Heart left ventricle (tissue), 16 donors: ENCODE measurements at regions not wholly inside any gene's neighbourhood (a gene's known extent, or its start where the extent isn't known, plus 50 kb on each side); places are given as distances from the start of the nearest gene placed in this dataset.

Experiments
- ATAC-seq, 4 donors: fragments of 200-7000 bp; cut with Tn5 transposase; one replicate each; pipeline ENCODE4 v1.9.1; 2020 to 2022; ENCODE audit warnings: moderate library complexity in 4 of 4, mild to moderate bottlenecking in 3 of 4, moderate number of reproducible peaks in 1 of 4
- DNase-seq, 5 donors: peaks; one replicate each; pipeline ENCODE4 v3.0.0-alpha.2; 2020
- H3K27ac ChIP-seq, 12 donors: fragments of 200-600 bp; sonication (generic) in 4 of 12; one replicate each; pipeline versions ENCODE4 v1.5.0 to v1.8.0; 2016 to 2022; ENCODE audit warnings: mild to moderate bottlenecking in 2 of 12
- H3K27me3 ChIP-seq, 9 donors: fragments of 200-600 bp; sonication (generic) in 2 of 9; one replicate each; pipeline versions ENCODE4 v1.5.1 to v1.8.0; 2016 to 2022; ENCODE audit warnings: mild to moderate bottlenecking in 3 of 9
- H3K36me3 ChIP-seq, 9 donors: fragments of 200-600 bp; sonication (generic) in 2 of 9; one replicate each; pipeline versions ENCODE4 v1.5.0 to v1.8.0; 2018 to 2022; ENCODE audit warnings: mild to moderate bottlenecking in 2 of 9
- H3K4me1 ChIP-seq, 12 donors: fragments of 200-600 bp; sonication (generic) in 4 of 12; one replicate each; pipeline versions ENCODE4 v1.5.0 to v1.8.0; 2016 to 2022; ENCODE audit warnings: mild to moderate bottlenecking in 3 of 12
- H3K4me3 ChIP-seq, 12 donors: fragments of 200-600 bp; sonication (generic) in 4 of 12; one replicate each; pipeline versions ENCODE4 v1.5.0 to v1.8.0; 2017 to 2022; ENCODE audit warnings: mild to moderate bottlenecking in 9 of 12, moderate library complexity in 4 of 12
- H3K9me3 ChIP-seq, 12 donors: fragments of 200-600 bp; sonication (generic) in 4 of 12; one replicate each; pipeline versions ENCODE4 v1.5.0 to v1.8.0; 2016 to 2022; ENCODE audit warnings: mild to moderate bottlenecking in 1 of 12
- POLR2A ChIP-seq, 2 donors: fragments of 450-650 bp; IDR thresholded peaks; one replicate each; pipeline ENCODE4 v1.6.1; 2017; ENCODE audit warnings: antibody characterized with exemption in 2 of 2, mild to moderate bottlenecking in 2 of 2, moderate library complexity in 2 of 2
- WGBS, 4 donors: extraction: QIAGEN DNeasy Blood & Tissue Kit in 2 of 4; methylation state at CpG; one replicate each; pipeline versions ENCODE4 v1.1.5 to v1.1.7; 2013 to 2018; 5-methylcytosine and 5-hydroxymethylcytosine counted together
- intact Hi-C, 10 donors: fragments of 100-400 bp; cut with DNase I; formaldehyde crosslinking; loops; one replicate each; pipeline versions ENCODE4 v1.11.1 to v1.14.2; 2022
- TF ChIP-seq, protein P1 (sequence below), 12 donors: fragments of 200-600 bp; sonication (generic) in 4 of 12; IDR thresholded peaks; one replicate each; pipeline versions ENCODE4 v1.5.0 to v1.8.0; 2018 to 2022; ENCODE audit warnings: antibody characterized with exemption in 12 of 12, mild to moderate bottlenecking in 5 of 12
- donor health status: ischemic (EF 13 %, LVEDD 7.1; RV severe dilation, severe dysfunction).
- donor health status: healthy with polysubstance abuse.
- donor health status: DM: no; HTN: yes; CAD: no.
- donor health status: DM: no; HTN: no; CAD: no.
- donor health status: ischemic (EF 25% LVEDD 6.9; RV normal size, moderate dysfunction).
- donor health status: ischemic (EF 25% LVEDD 5.7; RV mildly dilated, moderate dysfunction).
- donor health status: healthy.
- donor health status: DM: yes; HTN: yes; CAD: no.
- donor health status: ischemic (EF 35%, LVEDD 5.7; RV mildly dilated, moderate dysfunction).
- donor health status: nonischemic (EF 11% LVEDD 7.7; RV severe dilation, severe dysfunction).
- donor health status: DM: yes; HTN: yes; CAD: no.
- donor health status: PGD.
- donor health status: ischemic (EF 29% LVEDD 5.4; RV normal size, mild dysfunction).
- donor health status: nonischemic (EF 23%, LVEDD 6.1; RV moderate dilation, normal function).

- no peak overlapping the region for H3K4me3 ChIP-seq
- H3K36me3 ChIP-seq: no peaks in the 10 kb centered on the region
- TF ChIP-seq, protein P1, sequence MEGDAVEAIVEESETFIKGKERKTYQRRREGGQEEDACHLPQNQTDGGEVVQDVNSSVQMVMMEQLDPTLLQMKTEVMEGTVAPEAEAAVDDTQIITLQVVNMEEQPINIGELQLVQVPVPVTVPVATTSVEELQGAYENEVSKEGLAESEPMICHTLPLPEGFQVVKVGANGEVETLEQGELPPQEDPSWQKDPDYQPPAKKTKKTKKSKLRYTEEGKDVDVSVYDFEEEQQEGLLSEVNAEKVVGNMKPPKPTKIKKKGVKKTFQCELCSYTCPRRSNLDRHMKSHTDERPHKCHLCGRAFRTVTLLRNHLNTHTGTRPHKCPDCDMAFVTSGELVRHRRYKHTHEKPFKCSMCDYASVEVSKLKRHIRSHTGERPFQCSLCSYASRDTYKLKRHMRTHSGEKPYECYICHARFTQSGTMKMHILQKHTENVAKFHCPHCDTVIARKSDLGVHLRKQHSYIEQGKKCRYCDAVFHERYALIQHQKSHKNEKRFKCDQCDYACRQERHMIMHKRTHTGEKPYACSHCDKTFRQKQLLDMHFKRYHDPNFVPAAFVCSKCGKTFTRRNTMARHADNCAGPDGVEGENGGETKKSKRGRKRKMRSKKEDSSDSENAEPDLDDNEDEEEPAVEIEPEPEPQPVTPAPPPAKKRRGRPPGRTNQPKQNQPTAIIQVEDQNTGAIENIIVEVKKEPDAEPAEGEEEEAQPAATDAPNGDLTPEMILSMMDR (IDR thresholded peaks at IDR 0.05): no peak
- H3K27ac ChIP-seq: no peak overlapping the region
- 89 to 96% (median 93%) methylated on average over 7 of the region's 7 CpGs for WGBS, 4 donors
- intact Hi-C loops: no loop called here
- ATAC-seq: no peak
- H3K4me1 ChIP-seq: no peaks in the 10 kb centered on the region
- H3K27me3 ChIP-seq: no peaks in the 10 kb centered on the region
- H3K9me3 ChIP-seq: peaks cover 0 to 11% (median 0%) of the 10 kb centered on the region in 12 donors
- no peak for DNase-seq
Measured at GRCh38 chr2:160679686-160680085, 186.1 kb upstream of the RBMS1 start.

GRCh38 chr2:160680294-160680693 lies 186.7 kb upstream of the RBMS1 start:
- ATAC-seq (no peak), DNase-seq (no peak)
- intact Hi-C loops: no loop called here
- peaks cover 0 to 5% (median 0%) of the 10 kb centered on the region in 12 donors for H3K9me3 ChIP-seq
- H3K4me3 ChIP-seq: no peak overlapping the region
- no peak for TF ChIP-seq POLR2A (IDR thresholded peaks at IDR 0.05)
- TF ChIP-seq, protein P1 (IDR thresholded peaks at IDR 0.05): no peak
- H3K27me3 ChIP-seq: no peaks in the 10 kb centered on the region
- H3K36me3 ChIP-seq: no peaks in the 10 kb centered on the region
- H3K27ac ChIP-seq: no peak overlapping the region
- H3K4me1 ChIP-seq: no peaks in the 10 kb centered on the region

DNA sequence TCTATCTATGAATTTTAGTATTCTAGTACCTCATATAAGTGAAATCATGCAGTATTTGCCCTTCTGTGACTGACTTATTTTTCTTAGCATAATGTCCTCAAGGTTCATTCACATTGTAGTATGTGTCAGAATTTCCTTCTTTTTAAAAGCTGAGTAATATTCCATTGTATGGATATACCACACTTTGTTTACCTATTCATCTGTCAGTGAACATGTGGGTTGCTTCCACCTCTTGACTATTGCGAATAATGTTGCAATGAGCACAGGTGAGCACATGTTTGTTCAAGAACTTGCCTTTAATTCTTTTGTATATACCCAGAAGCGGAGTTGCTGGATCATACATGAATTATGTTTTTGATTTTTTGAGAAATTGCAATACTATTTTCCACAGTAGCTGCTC lies 187.4 kb upstream of the RBMS1 start:
- no peak for TF ChIP-seq POLR2A (IDR thresholded peaks at IDR 0.05)
- TF ChIP-seq, protein P1 (IDR thresholded peaks at IDR 0.05): no peak
- no peaks in the 10 kb centered on the region for H3K36me3 ChIP-seq
- 48 to 98% (median 97%) methylated on average over 2 of the region's 2 CpGs for WGBS, 4 donors
- no peaks in the 10 kb centered on the region for H3K4me1 ChIP-seq
- H3K4me3 ChIP-seq: no peak overlapping the region
- no peak overlapping the region for H3K27ac ChIP-seq
- no peaks in the 10 kb centered on the region for H3K27me3 ChIP-seq
- no peak for DNase-seq
- intact Hi-C loops: no loop called here
- no peak for ATAC-seq
- peaks cover 0 to 4% (median 0%) of the 10 kb centered on the region in 12 donors for H3K9me3 ChIP-seq

GRCh38 chr2:160683206-160683605 lies 189.6 kb upstream of the RBMS1 start:
- TF ChIP-seq POLR2A (IDR thresholded peaks at IDR 0.05): no peak
- H3K36me3 ChIP-seq: no peaks in the 10 kb centered on the region
- no peak overlapping the region for H3K4me3 ChIP-seq
- ATAC-seq (peak in 2 of 4 donors; percentile 63 to 85), DNase-seq (no peak)
- H3K4me1 ChIP-seq: no peaks in the 10 kb centered on the region
- WGBS, 4 donors: 50 to 73% (median 61%) methylated on average over 3 of the region's 3 CpGs
- H3K27ac ChIP-seq: no peak overlapping the region
- peaks cover 0 to 4% (median 0%) of the 10 kb centered on the region in 12 donors for H3K9me3 ChIP-seq
- intact Hi-C loops: no loop called here
- no peaks in the 10 kb centered on the region for H3K27me3 ChIP-seq

DNA sequence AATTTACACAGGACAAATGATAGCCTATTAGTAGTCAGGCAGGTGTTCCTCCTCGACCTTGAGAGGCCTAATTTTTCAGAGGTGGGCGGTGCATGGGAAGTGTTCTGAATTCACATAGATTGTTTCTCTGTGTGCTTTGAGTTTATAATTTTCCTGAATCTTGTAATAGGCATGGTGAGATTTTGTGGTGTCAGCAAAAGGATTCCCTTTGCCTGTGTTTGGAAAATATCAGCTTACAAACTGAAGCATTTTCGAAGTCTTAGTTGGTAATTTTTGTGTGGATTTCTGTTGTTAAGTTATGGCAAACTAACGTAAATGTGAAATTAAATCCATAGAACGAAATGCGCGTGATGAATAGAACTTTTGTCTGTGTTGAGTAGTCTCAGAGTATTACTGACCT lies 194.0 kb upstream of the RBMS1 start:
- TF ChIP-seq POLR2A (IDR thresholded peaks at IDR 0.05): no peak
- no peak overlapping the region for H3K27ac ChIP-seq
- 83 to 91% (median 88%) methylated on average over 7 of the region's 7 CpGs for WGBS, 4 donors
- ATAC-seq (no peak), DNase-seq (no peak)
- H3K36me3 ChIP-seq: no peaks in the 10 kb centered on the region
- H3K4me1 ChIP-seq: no peaks in the 10 kb centered on the region
- no peak overlapping the region for H3K4me3 ChIP-seq
- no peaks in the 10 kb centered on the region for H3K27me3 ChIP-seq
- intact Hi-C loops: no loop called here
- H3K9me3 ChIP-seq: no peaks in the 10 kb centered on the region
